SK-N-SH treated with all-trans-retinoic acid at 6 μM for 48 hours (cell line): ENCODE measurements at regions not wholly inside any gene's neighbourhood (a gene's known extent, or its start where the extent isn't known, plus 50 kb on each side); places are given as distances from the start of the nearest gene placed in this dataset.

Source experiments
- BACH2 ChIP-seq: fragments of 250-450 bp; sonication (Bioruptor Pico); IDR thresholded peaks from 2 replicates; pipeline ENCODE4 v1.9.0; 2021; ENCODE audit warnings: mild to moderate bottlenecking, borderline replicate concordance
- CSRNP3 ChIP-seq: fragments of 250-450 bp; sonication (Bioruptor Pico); IDR thresholded peaks from 2 replicates; pipeline ENCODE4 v1.5.1; 2021; ENCODE audit warnings: mild to moderate bottlenecking, moderate library complexity
- ESRRG ChIP-seq: fragments of 250-450 bp; sonication (Bioruptor Pico); IDR thresholded peaks from 2 replicates; pipeline ENCODE4 v1.6.1; 2021; ENCODE audit warnings: mild to moderate bottlenecking
- OSR1 ChIP-seq: fragments of 250-450 bp; sonication (Bioruptor Pico); IDR thresholded peaks from 2 replicates; pipeline ENCODE4 v1.8.0; 2022; ENCODE audit warnings: moderate library complexity, mild to moderate bottlenecking, inconsistent platforms
- PATZ1 ChIP-seq: fragments of 250-450 bp; sonication (Bioruptor Pico); IDR thresholded peaks from 2 replicates; pipeline ENCODE4 v1.8.0; 2020; ENCODE audit warnings: mild to moderate bottlenecking, moderate library complexity, borderline replicate concordance
- POU6F1 ChIP-seq: fragments of 250-450 bp; sonication (Bioruptor Pico); IDR thresholded peaks from 2 replicates; pipeline ENCODE4 v1.8.0; 2021; ENCODE audit warnings: low read depth, mild to moderate bottlenecking, moderate library complexity, borderline replicate concordance
- PPARA ChIP-seq: fragments of 250-450 bp; sonication (Bioruptor Pico); IDR thresholded peaks from 2 replicates; pipeline ENCODE4 v1.5.0; 2020; ENCODE audit warnings: mild to moderate bottlenecking, borderline replicate concordance
- TSHZ2 ChIP-seq: fragments of 250-450 bp; sonication (Bioruptor Pico); IDR thresholded peaks from 2 replicates; pipeline ENCODE4 v1.5.0; 2020; ENCODE audit warnings: mild to moderate bottlenecking, moderate library complexity
- ZFP3 ChIP-seq: fragments of 250-450 bp; sonication (Bioruptor Pico); IDR thresholded peaks from 2 replicates; pipeline ENCODE4 v1.5.0; 2020; ENCODE audit warnings: mild to moderate bottlenecking, moderate library complexity
- ZNF8 ChIP-seq: fragments of 450-650 bp; formaldehyde crosslinking; IDR thresholded peaks from 2 replicates; pipeline ENCODE4 v1.5.0; 2020; ENCODE audit warnings: mild to moderate bottlenecking, moderate library complexity

GRCh38 chr12:89858718-89859117 lies 150.1 kb upstream of the ATP2B1 start:
- TF ChIP-seq POU6F1 (no peak), PATZ1 (CRISPR knock-in tag) (no peak), ZFP3 (CRISPR knock-in tag) (no peak), ZNF8 (CRISPR knock-in tag) (no peak), ESRRG (CRISPR knock-in tag) (no peak), CSRNP3 (CRISPR knock-in tag) (no peak), TSHZ2 (CRISPR knock-in tag) (no peak), BACH2 (CRISPR knock-in tag) (no peak), OSR1 (CRISPR knock-in tag) (no peak), PPARA (CRISPR knock-in tag) (no peak)
